Thyroid gland (tissue), 4 donors: ENCODE measurements at regions not wholly inside any gene's neighbourhood (a gene's known extent, or its start where the extent isn't known, plus 50 kb on each side); places are given as distances from the start of the nearest gene placed in this dataset.

Source experiments
- POLR2A ChIP-seq, 2 donors: fragments of 450-650 bp; IDR thresholded peaks; one replicate each; pipeline ENCODE4 v1.6.1; 2017; ENCODE audit warnings: antibody characterized with exemption in 2 of 2, mild to moderate bottlenecking in 2 of 2, moderate library complexity in 1 of 2
- TF ChIP-seq, protein P1 (sequence below), 6 experiments: fragments of 200-600 bp in 3 of 6; fragments of 450-650 bp in 3 of 6; sonication (generic) in 3 of 6; IDR thresholded peaks; one replicate each; pipeline ENCODE4 v1.5.1; 2016 to 2019; ENCODE audit warnings: antibody characterized with exemption in 6 of 6, mild to moderate bottlenecking in 2 of 6, inconsistent platforms in 1 of 6, moderate library complexity in 1 of 6

DNA sequence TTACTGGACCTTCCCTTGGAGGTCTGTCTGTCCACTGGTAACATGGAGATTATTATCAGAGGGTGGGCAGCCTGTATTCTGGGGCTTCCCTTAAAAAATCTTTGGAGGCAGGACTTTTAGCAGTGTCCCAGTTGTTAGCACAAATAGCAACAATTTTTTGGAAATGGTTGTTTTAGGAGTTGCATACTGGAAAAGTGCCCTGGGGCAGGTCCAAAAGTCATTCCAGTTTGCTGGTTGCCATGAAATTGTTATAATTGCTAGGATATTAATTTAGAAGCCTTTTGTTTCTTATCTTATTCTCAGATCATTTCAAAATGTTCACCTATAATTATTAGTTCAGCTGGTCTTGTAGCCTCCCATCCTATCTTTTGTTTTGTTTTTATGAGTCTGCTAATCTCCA, 71.0 kb downstream of the PTGS2 start:
- TF ChIP-seq, protein P1, sequence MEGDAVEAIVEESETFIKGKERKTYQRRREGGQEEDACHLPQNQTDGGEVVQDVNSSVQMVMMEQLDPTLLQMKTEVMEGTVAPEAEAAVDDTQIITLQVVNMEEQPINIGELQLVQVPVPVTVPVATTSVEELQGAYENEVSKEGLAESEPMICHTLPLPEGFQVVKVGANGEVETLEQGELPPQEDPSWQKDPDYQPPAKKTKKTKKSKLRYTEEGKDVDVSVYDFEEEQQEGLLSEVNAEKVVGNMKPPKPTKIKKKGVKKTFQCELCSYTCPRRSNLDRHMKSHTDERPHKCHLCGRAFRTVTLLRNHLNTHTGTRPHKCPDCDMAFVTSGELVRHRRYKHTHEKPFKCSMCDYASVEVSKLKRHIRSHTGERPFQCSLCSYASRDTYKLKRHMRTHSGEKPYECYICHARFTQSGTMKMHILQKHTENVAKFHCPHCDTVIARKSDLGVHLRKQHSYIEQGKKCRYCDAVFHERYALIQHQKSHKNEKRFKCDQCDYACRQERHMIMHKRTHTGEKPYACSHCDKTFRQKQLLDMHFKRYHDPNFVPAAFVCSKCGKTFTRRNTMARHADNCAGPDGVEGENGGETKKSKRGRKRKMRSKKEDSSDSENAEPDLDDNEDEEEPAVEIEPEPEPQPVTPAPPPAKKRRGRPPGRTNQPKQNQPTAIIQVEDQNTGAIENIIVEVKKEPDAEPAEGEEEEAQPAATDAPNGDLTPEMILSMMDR (IDR thresholded peaks at IDR 0.05) = no peak
- TF ChIP-seq POLR2A (IDR thresholded peaks at IDR 0.05) = no peak
